C4-2B (cell line): ENCODE measurements at regions not wholly inside any gene's neighbourhood (a gene's known extent, or its start where the extent isn't known, plus 50 kb on each side); places are given as distances from the start of the nearest gene placed in this dataset.

Source experiments
- ZFX ChIP-seq: fragments of 450-650 bp; IDR thresholded peaks from 2 replicates; pipeline ENCODE4 v1.6.1; 2017
- TF ChIP-seq, protein P1 (sequence below): fragments of 450-650 bp; conservative IDR thresholded peaks from 2 replicates; pipeline ENCODE4 v1.5.1; 2017; ENCODE audit warnings: mild to moderate bottlenecking

DNA sequence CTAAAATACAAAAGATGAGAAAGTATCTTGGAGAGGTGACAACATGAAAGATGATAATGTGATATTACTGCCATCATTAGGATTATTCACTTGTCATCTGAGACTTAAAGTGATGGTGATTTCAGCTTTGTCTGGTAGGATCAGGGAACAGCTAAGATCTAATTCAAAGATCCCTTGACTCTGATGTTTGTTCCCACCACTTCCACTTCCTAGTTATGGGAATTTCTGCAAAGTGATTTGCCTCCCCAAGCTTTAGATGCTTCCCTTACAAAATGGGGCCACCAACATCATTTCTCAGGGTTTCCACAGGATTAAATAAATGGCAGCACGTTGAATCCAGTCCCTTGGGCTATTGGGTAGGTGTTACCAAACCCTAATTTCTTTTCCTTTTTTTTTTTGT, 550.8 kb upstream of the CDH5 start:
- TF ChIP-seq, protein P1, sequence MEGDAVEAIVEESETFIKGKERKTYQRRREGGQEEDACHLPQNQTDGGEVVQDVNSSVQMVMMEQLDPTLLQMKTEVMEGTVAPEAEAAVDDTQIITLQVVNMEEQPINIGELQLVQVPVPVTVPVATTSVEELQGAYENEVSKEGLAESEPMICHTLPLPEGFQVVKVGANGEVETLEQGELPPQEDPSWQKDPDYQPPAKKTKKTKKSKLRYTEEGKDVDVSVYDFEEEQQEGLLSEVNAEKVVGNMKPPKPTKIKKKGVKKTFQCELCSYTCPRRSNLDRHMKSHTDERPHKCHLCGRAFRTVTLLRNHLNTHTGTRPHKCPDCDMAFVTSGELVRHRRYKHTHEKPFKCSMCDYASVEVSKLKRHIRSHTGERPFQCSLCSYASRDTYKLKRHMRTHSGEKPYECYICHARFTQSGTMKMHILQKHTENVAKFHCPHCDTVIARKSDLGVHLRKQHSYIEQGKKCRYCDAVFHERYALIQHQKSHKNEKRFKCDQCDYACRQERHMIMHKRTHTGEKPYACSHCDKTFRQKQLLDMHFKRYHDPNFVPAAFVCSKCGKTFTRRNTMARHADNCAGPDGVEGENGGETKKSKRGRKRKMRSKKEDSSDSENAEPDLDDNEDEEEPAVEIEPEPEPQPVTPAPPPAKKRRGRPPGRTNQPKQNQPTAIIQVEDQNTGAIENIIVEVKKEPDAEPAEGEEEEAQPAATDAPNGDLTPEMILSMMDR: no peak
- no peak for TF ChIP-seq ZFX
